ENCODE measurements at regions not wholly inside any gene's neighbourhood (a gene's known extent, or its start where the extent isn't known, plus 50 kb on each side); places are given as distances from the start of the nearest gene placed in this dataset.

- no peak for TF ChIP-seq CTCF (IDR thresholded peaks at IDR 0.05; ENCODE audit: low read depth, low read length)
These were observed 1022.3 kb upstream of the B3GALT2 start for GRCh38 chr1:194208674-194209073.

GRCh38 chr1:194196562-194196961, 1010.1 kb upstream of the B3GALT2 start:
- no peak for DNase-seq (ENCODE audit: extremely low read depth, low read depth)
- no peak for TF ChIP-seq CTCF (IDR thresholded peaks at IDR 0.05; ENCODE audit: low read depth, low read length)

More at GRCh38 chr1:194208674-194209073, 1022.3 kb upstream of the B3GALT2 start:
- no peak for DNase-seq (ENCODE audit: extremely low read depth, low read depth)

- no peak for TF ChIP-seq CTCF (IDR thresholded peaks at IDR 0.05; ENCODE audit: low read depth, low read length)
- no peak for DNase-seq (ENCODE audit: extremely low read depth, low read depth)
These were observed 1008.3 kb upstream of the B3GALT2 start for GRCh38 chr1:194194724-194195123.

- no peak for DNase-seq (ENCODE audit: extremely low read depth, low read depth)
- TF ChIP-seq CTCF (IDR thresholded peaks at IDR 0.05; ENCODE audit: low read depth, low read length): no peak
These were observed 998.6 kb upstream of the B3GALT2 start for GRCh38 chr1:194184974-194185373.

GRCh38 chr1:194184425-194184824, 998.0 kb upstream of the B3GALT2 start:
- TF ChIP-seq CTCF (IDR thresholded peaks at IDR 0.05; ENCODE audit: low read depth, low read length): no peak
- no peak for DNase-seq (ENCODE audit: extremely low read depth, low read depth)

GRCh38 chr1:194181845-194182244, 995.4 kb upstream of the B3GALT2 start:
- DNase-seq (ENCODE audit: extremely low read depth, low read depth): no peak
- no peak for TF ChIP-seq CTCF (IDR thresholded peaks at IDR 0.05; ENCODE audit: low read depth, low read length)

- no peak for TF ChIP-seq CTCF (IDR thresholded peaks at IDR 0.05; ENCODE audit: low read depth, low read length)
These were observed 989.8 kb upstream of the B3GALT2 start for GRCh38 chr1:194176212-194176611.

More at GRCh38 chr1:194176212-194176611, 989.8 kb upstream of the B3GALT2 start:
- no peak for DNase-seq (ENCODE audit: extremely low read depth, low read depth)
